T-cell (primary cell): ENCODE measurements at regions not wholly inside any gene's neighbourhood (a gene's known extent, or its start where the extent isn't known, plus 50 kb on each side); places are given as distances from the start of the nearest gene placed in this dataset.
"Not testable (repeated sequence)": the region's sequence is repeated elsewhere in the genome, so short reads cannot be mapped to it uniquely, and the experiment has no call there.

ENCODE experiments used
- ATAC-seq, 4 experiments: fragments of 200-7000 bp in 3 of 4; fragments of 150-1000 bp in 1 of 4; cut with Tn5 transposase; replicated peaks in 1 of 4; 1 replicate in 3 of 4; 2 replicates in 1 of 4; pipeline ENCODE4 v1.10.0; 2021; ENCODE audit warnings: moderate library complexity in 3 of 4, mild to moderate bottlenecking in 2 of 4, moderate number of reproducible peaks in 1 of 4
- CTCF ChIA-PET, 2 donors: fragments of 300-600 bp; sonication (Branson Sonifier 250); formaldehyde crosslinking; loops; one replicate each; lab custom pipeline; 2022; ENCODE audit warnings: antibody characterized with exemption in 2 of 2; lab: Charles Lee
- POLR2A ChIA-PET, 2 donors: fragments of 300-600 bp; sonication (Branson Sonifier 250); formaldehyde crosslinking; loops; one replicate each; lab custom pipeline; 2022; ENCODE audit warnings: antibody characterized with exemption in 2 of 2; lab: Charles Lee
- DNase-seq, 35 experiments: peaks; one replicate each; pipeline versions ENCODE4 v3.0.0 to v3.0.0-alpha.2; 2013 to 2023
- H3K27ac ChIP-seq: one replicate; pipeline ENCODE4 v1.5.1; 2013; ENCODE audit warnings: low read length
- H3K27me3 ChIP-seq, 2 experiments: replicated peaks in 1 of 2; 1 replicate in 1 of 2; 2 replicates in 1 of 2; pipeline versions ENCODE4 v1.6.1 to v1.7.0; 2013; ENCODE audit warnings: low read length in 1 of 2, mixed read lengths in 1 of 2; ENCODE audit not compliant: control insufficient read depth in 2 of 2, insufficient read depth in 2 of 2; ENCODE audit errors: extremely low read depth in 1 of 2
- H3K36me3 ChIP-seq, 2 donors: 1 replicate in 1 of 2; 2 replicates in 1 of 2; pipeline versions ENCODE4 v1.6.1 to v1.7.0; 2013; ENCODE audit warnings: low read length in 1 of 2; ENCODE audit not compliant: control insufficient read depth in 2 of 2, insufficient read depth in 1 of 2; ENCODE audit errors: extremely low read depth in 1 of 2
- H3K4me1 ChIP-seq, 2 experiments: 1 replicate in 1 of 2; 2 replicates in 1 of 2; pipeline versions ENCODE4 v1.6.1 to v1.7.0; 2013; ENCODE audit warnings: low read length in 2 of 2, mixed read lengths in 1 of 2; ENCODE audit not compliant: insufficient read depth in 2 of 2, control insufficient read depth in 1 of 2; ENCODE audit errors: extremely low read depth in 1 of 2
- H3K4me3 ChIP-seq, 2 donors: 1 replicate in 1 of 2; 2 replicates in 1 of 2; pipeline versions ENCODE4 v1.5.1 to v1.7.0; 2013; ENCODE audit warnings: mild to moderate bottlenecking in 2 of 2, low read length in 1 of 2, moderate library complexity in 1 of 2; ENCODE audit not compliant: control insufficient read depth in 1 of 2; ENCODE audit errors: extremely low read depth in 1 of 2
- H3K9me3 ChIP-seq: 2 replicates; pipeline ENCODE4 v1.7.0; 2013
- H3K27ac Mint-ChIP-seq, 2 donors: one replicate each; pipeline ENCODE4 v1.8.0; 2020 to 2021; ENCODE audit warnings: mild to moderate bottlenecking in 2 of 2, mixed read lengths in 2 of 2
- H3K27me3 Mint-ChIP-seq, 2 donors: one replicate each; pipeline ENCODE4 v1.8.0; 2021 to 2022; ENCODE audit warnings: mixed read lengths in 2 of 2
- H3K36me3 Mint-ChIP-seq: one replicate; pipeline ENCODE4 v1.8.0; 2021; ENCODE audit warnings: mixed read lengths
- H3K4me1 Mint-ChIP-seq, 3 donors: one replicate each; pipeline ENCODE4 v1.8.0; 2020 to 2022; ENCODE audit warnings: mixed read lengths in 3 of 3, mild to moderate bottlenecking in 1 of 3
- H3K4me3 Mint-ChIP-seq, 3 donors: one replicate each; pipeline ENCODE4 v1.8.0; 2020 to 2022; ENCODE audit warnings: mild to moderate bottlenecking in 3 of 3, mixed read lengths in 3 of 3, moderate library complexity in 3 of 3
- H3K9me3 Mint-ChIP-seq, 3 donors: one replicate each; pipeline ENCODE4 v1.8.0; 2020 to 2022; ENCODE audit warnings: mixed read lengths in 3 of 3
- WGBS: methylation state at CpG from one replicate; pipeline ENCODE4 v1.1.5; 2013; ENCODE audit warnings: missing lambda C conversion rate; ENCODE audit not compliant: insufficient coverage; 5-methylcytosine and 5-hydroxymethylcytosine counted together

DNA sequence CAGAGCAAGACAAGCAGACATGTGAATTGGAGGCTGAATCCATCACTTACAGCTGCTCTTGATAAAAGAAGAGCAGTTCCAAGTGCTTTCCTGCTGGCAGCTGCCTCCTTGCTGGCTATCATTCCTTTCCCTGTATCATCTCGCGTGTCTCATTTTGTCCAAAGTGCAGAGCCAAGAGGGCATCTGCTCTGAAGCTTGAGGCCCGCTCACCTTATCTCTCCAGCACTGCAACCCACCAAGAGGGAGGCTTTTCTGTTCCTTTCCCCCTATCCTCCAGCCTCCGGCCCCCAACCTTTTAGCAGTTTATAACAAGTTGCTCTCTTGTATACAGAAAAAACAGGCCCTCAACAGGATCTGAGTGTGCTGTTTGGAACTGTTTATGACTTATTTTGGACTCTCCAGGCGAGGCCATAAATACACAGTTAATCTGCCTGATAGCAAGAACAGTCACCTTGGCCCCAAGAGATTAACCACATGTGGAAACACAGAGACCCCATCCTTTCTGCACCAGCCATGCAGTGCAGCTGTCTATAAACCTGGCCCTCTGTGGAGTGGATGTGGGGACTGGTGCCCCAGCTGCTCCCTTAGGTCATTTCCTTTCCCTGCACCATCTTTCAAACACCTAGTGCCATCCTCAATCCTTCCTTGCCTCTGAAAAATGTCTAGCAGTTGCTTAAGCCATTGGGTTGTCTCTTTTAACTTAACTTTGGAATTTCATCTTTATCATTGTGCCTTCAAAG is 172.5 kb upstream of the FERMT1 start:
- ChIA-PET POLR2A (no interaction called here), CTCF (no interaction called here)
- H3K9me3 Mint-ChIP-seq = peaks cover 0 to 2% (median 0%) of the 10 kb centered on the region in 3 donors
- Histone ChIP-seq H3K36me3 (no peaks in the 10 kb centered on the region), H3K27ac (no peak overlapping the region), H3K4me3 (no peak overlapping the region), H3K4me1 (no peaks in the 10 kb centered on the region), H3K27me3 (peaks cover 0 to 3% of the 10 kb centered on the region in 2 experiments), H3K9me3 (no peaks in the 10 kb centered on the region)
- 72% methylated on average over 3 of the region's 5 CpGs for WGBS
- no peaks in the 10 kb centered on the region for H3K27me3 Mint-ChIP-seq
- H3K4me3 Mint-ChIP-seq = no peak overlapping the region
- H3K36me3 Mint-ChIP-seq = no peaks in the 10 kb centered on the region
- H3K27ac Mint-ChIP-seq = no peak overlapping the region
- DNase-seq = no peak
- ATAC-seq = no peak
- no peaks in the 10 kb centered on the region for H3K4me1 Mint-ChIP-seq

- H3K36me3 Mint-ChIP-seq = peaks cover 4% of the 10 kb centered on the region
- no peak overlapping the region for H3K27ac Mint-ChIP-seq
- H3K27me3 Mint-ChIP-seq = no peaks in the 10 kb centered on the region
- Histone ChIP-seq H3K9me3 (no peaks in the 10 kb centered on the region), H3K4me3 (no peak overlapping the region), H3K4me1 (no peaks in the 10 kb centered on the region), H3K27me3 (no peaks in the 10 kb centered on the region), H3K27ac (no peak overlapping the region), H3K36me3 (no peaks in the 10 kb centered on the region)
- H3K9me3 Mint-ChIP-seq = peaks cover 0 to 29% (median 12%) of the 10 kb centered on the region in 3 donors
- ChIA-PET CTCF (no interaction called here), POLR2A (no interaction called here)
- H3K4me3 Mint-ChIP-seq = no peak overlapping the region
- no peaks in the 10 kb centered on the region for H3K4me1 Mint-ChIP-seq
- no peak for ATAC-seq
- DNase-seq = no peak
Measured at GRCh38 chr20:6287471-6287870, 164.6 kb upstream of the FERMT1 start.

GRCh38 chr20:6282642-6283041 is 159.8 kb upstream of the FERMT1 start:
- Histone ChIP-seq H3K27me3 (no peaks in the 10 kb centered on the region), H3K27ac (no peak overlapping the region), H3K4me3 (no peak overlapping the region), H3K9me3 (no peaks in the 10 kb centered on the region), H3K36me3 (no peaks in the 10 kb centered on the region), H3K4me1 (no peaks in the 10 kb centered on the region)
- no CpG with 5 or more reads among the region's 1 CpG for WGBS
- ChIA-PET POLR2A (no interaction called here), CTCF (no interaction called here)
- DNase-seq = no peak
- no peaks in the 10 kb centered on the region for H3K27me3 Mint-ChIP-seq
- peaks cover 0 to 32% (median 12%) of the 10 kb centered on the region in 3 donors for H3K9me3 Mint-ChIP-seq
- H3K4me3 Mint-ChIP-seq = no peak overlapping the region
- no peak overlapping the region for H3K27ac Mint-ChIP-seq
- H3K36me3 Mint-ChIP-seq = peaks cover 4% of the 10 kb centered on the region
- no peaks in the 10 kb centered on the region for H3K4me1 Mint-ChIP-seq
- no peak for ATAC-seq

DNA sequence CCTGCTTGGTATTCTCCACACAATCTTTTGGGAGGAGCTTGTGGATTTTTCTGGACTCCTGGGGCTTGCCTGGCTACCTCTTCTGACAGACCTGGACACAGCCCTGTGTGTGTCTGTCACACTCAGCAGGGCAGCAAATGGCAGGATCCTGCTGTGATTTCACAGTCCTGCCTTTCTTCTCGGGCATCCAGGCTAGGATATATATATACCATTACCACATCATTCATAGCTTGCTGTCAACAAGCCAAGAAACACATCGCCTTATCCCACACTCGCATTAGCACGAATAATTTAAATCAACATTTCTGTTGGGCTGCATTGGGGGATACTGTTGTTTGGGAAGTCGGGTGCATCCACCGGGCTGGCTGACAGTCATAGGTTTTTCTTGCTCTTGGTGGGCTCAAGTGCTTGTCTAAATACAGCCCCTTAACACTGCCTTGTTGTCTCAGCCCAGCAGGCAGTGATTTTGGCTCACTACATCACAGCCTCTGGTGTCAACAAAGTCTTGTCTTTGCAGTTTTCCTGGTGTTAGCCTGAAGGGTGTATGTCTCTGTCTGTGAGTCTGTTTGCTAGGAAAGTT is 154.9 kb upstream of the FERMT1 start:
- ATAC-seq (no peak), DNase-seq (no peak)
- Histone ChIP-seq H3K9me3 (no peaks in the 10 kb centered on the region), H3K27me3 (no peaks in the 10 kb centered on the region), H3K36me3 (no peaks in the 10 kb centered on the region), H3K4me1 (no peaks in the 10 kb centered on the region), H3K4me3 (no peak overlapping the region), H3K27ac (no peak overlapping the region)
- H3K27me3 Mint-ChIP-seq = peaks cover 2 to 3% of the 10 kb centered on the region in 2 donors
- H3K36me3 Mint-ChIP-seq = peaks cover 2% of the 10 kb centered on the region
- H3K27ac Mint-ChIP-seq = no peak overlapping the region
- H3K4me3 Mint-ChIP-seq = no peak overlapping the region
- POLR2A ChIA-PET = no interaction called here
- CTCF ChIA-PET = no interaction called here
- WGBS = no CpG with 5 or more reads among the region's 6 CpGs
- H3K9me3 Mint-ChIP-seq = peaks cover 2 to 14% (median 5%) of the 10 kb centered on the region in 3 donors
- H3K4me1 Mint-ChIP-seq = no peaks in the 10 kb centered on the region

DNA sequence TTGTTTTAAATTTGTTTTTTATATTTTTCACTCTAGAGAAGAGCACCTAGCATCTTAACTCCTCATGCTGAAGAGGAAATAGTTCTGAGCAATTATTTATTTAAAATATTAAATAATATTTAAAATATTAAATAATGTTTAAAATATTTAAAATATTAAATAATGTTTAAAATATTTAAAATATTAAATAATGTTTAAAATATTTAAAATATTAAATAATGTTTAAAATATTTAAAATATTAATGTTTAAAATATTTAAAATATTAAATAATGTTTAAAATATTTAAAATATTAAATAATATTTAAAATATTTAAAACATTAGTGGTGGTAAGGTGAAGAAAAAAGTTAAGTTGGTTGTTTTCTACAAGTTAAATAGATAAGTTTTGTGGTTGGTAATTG is 147.6 kb upstream of the FERMT1 start:
- ATAC-seq, H3K4me3 ChIP-seq, H3K4me3 Mint-ChIP-seq, H3K27ac ChIP-seq, CTCF ChIA-PET, POLR2A ChIA-PET, DNase-seq, H3K9me3 Mint-ChIP-seq, H3K27me3 Mint-ChIP-seq, H3K27me3 ChIP-seq, H3K4me1 ChIP-seq, H3K9me3 ChIP-seq, H3K36me3 Mint-ChIP-seq, H3K4me1 Mint-ChIP-seq, H3K36me3 ChIP-seq, H3K27ac Mint-ChIP-seq: not testable (repeated sequence)

DNA sequence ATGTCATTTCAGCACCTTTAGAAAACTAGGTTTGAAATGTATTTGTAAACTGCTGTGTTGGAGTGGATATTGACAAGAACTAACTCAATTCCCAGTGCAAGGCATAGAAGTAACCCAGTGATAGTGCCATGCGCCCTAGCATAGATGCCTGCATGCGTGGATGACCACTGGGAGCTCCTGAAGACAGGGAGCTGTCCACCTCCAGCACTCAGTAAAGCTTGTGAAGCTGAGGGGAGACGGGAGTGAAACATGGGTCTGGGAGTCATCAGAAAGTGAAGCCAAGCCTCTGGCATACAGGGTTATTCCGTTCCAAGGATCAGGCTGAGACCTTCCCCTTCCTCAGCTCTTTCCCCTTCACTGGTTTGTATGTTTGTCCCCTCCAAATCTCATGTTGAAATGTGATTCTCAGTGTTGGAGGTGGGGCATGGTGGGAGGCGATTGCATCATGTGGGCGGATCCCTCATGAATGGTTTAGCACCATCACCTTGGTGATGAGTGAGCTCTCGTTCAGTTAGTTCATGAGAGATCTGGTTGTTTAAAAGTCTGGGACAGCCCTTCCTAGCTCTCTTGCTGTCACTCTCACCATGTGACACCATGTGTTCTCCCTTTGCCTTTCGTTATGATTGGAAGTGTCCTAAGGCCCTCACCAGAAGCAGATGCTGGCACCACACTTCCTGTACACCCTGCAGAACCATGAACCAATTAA is 146.5 kb upstream of the FERMT1 start:
- Histone ChIP-seq H3K9me3 (no peaks in the 10 kb centered on the region), H3K4me1 (no peaks in the 10 kb centered on the region), H3K27ac (no peak overlapping the region), H3K4me3 (no peak overlapping the region), H3K27me3 (no peaks in the 10 kb centered on the region), H3K36me3 (no peaks in the 10 kb centered on the region)
- H3K36me3 Mint-ChIP-seq = no peaks in the 10 kb centered on the region
- ATAC-seq (no peak), DNase-seq (no peak)
- ChIA-PET CTCF (no interaction called here), POLR2A (no interaction called here)
- H3K4me3 Mint-ChIP-seq = no peak overlapping the region
- WGBS = 77% methylated on average over 3 of the region's 8 CpGs
- no peaks in the 10 kb centered on the region for H3K4me1 Mint-ChIP-seq
- no peak overlapping the region for H3K27ac Mint-ChIP-seq
- peaks cover 0 to 4% (median 0%) of the 10 kb centered on the region in 3 donors for H3K9me3 Mint-ChIP-seq
- peaks cover 0 to 2% of the 10 kb centered on the region in 2 donors for H3K27me3 Mint-ChIP-seq
